Loucy (cell line): ENCODE measurements at regions not wholly inside any gene's neighbourhood (a gene's known extent, or its start where the extent isn't known, plus 50 kb on each side); places are given as distances from the start of the nearest gene placed in this dataset.

Source experiments
- H2AFZ ChIP-seq: fragments of 200-600 bp; sonication (generic); 2 replicates; pipeline ENCODE4 v1.6.0; 2016; ENCODE audit warnings: antibody characterized with exemption, mild to moderate bottlenecking, low read length, moderate library complexity
- H3F3A ChIP-seq: fragments of 200-600 bp; 2 replicates; pipeline ENCODE4 v1.6.0; 2016; ENCODE audit warnings: antibody characterized with exemption, low read depth, mild to moderate bottlenecking
- H3K27me3 ChIP-seq: fragments of 200-600 bp; sonication (generic); 2 replicates; pipeline ENCODE4 v1.6.1; 2014; ENCODE audit warnings: low read length, mild to moderate bottlenecking; ENCODE audit not compliant: insufficient read depth, poor library complexity, severe bottlenecking
- H3K36me3 ChIP-seq: fragments of 200-600 bp; sonication (generic); 2 replicates; pipeline ENCODE4 v1.6.1; 2016; ENCODE audit warnings: low read length; ENCODE audit not compliant: insufficient read depth
- H3K4me1 ChIP-seq: fragments of 200-600 bp; sonication (generic); 2 replicates; pipeline ENCODE4 v1.5.1; 2014; ENCODE audit warnings: low read length, mild to moderate bottlenecking; ENCODE audit not compliant: insufficient read depth, poor library complexity, severe bottlenecking
- H3K4me2 ChIP-seq: fragments of 200-600 bp; sonication (generic); 2 replicates; pipeline ENCODE4 v1.6.0; 2014; ENCODE audit warnings: antibody characterized with exemption, low read length, low read depth, mild to moderate bottlenecking; ENCODE audit not compliant: poor library complexity, severe bottlenecking
- H3K4me3 ChIP-seq: fragments of 200-600 bp; sonication (generic); 2 replicates; pipeline ENCODE4 v1.5.1; 2014; ENCODE audit warnings: low read length, mild to moderate bottlenecking, mixed read lengths; ENCODE audit not compliant: poor library complexity, severe bottlenecking
- H3K79me2 ChIP-seq: fragments of 200-600 bp; sonication (generic); 2 replicates; pipeline ENCODE4 v1.6.1; 2014; ENCODE audit warnings: low read length; ENCODE audit not compliant: insufficient read depth
- H3K9ac ChIP-seq: fragments of 200-600 bp; sonication (generic); 2 replicates; pipeline ENCODE4 v1.6.0; 2014; ENCODE audit warnings: mild to moderate bottlenecking, low read depth, low read length, moderate library complexity; ENCODE audit not compliant: poor library complexity, severe bottlenecking
- H3K9me2 ChIP-seq: fragments of 200-600 bp; sonication (generic); replicated peaks from 2 replicates; pipeline ENCODE4 v1.6.1; 2016; ENCODE audit warnings: low read depth, low read length, mixed read lengths
- H3K9me3 ChIP-seq: fragments of 200-600 bp; sonication (generic); 2 replicates; pipeline ENCODE4 v1.6.1; 2014; ENCODE audit warnings: mild to moderate bottlenecking, antibody characterized with exemption, low read length, low read depth; ENCODE audit not compliant: insufficient read depth
- H4K20me1 ChIP-seq: fragments of 200-600 bp; sonication (generic); 2 replicates; pipeline ENCODE4 v1.6.0; 2014; ENCODE audit warnings: antibody characterized with exemption, low read length, mild to moderate bottlenecking; ENCODE audit not compliant: insufficient read depth, poor library complexity, severe bottlenecking
- CTCF ChIP-seq: fragments of 200-600 bp; sonication (generic); conservative IDR thresholded peaks from 2 replicates; pipeline ENCODE4 v1.5.1; 2014; ENCODE audit warnings: mild to moderate bottlenecking, antibody characterized with exemption, low read length
- EZH2phosphoT487 ChIP-seq: fragments of 200-600 bp; IDR thresholded peaks from 2 replicates; pipeline ENCODE4 v1.6.1; 2018; ENCODE audit warnings: antibody characterized with exemption, mild to moderate bottlenecking, moderate library complexity, borderline replicate concordance

GRCh38 chr15:37375519-37375918 lies 275.2 kb upstream of the MEIS2 start:
- peak overlapping the region; percentile 33; the same call in 1 of the 2 replicates for H2AFZ ChIP-seq
- no peaks in the 10 kb centered on the region for H3K9me2 ChIP-seq
- TF ChIP-seq CTCF (no peak), EZH2phosphoT487 (no peak)
- H3K9ac ChIP-seq: no peak overlapping the region
- H3K9me3 ChIP-seq: no peaks in the 10 kb centered on the region
- H3K27me3 ChIP-seq: no peaks in the 10 kb centered on the region
- H3K4me2 ChIP-seq: peak overlapping the region; percentile 10
- no peaks in the 10 kb centered on the region for H4K20me1 ChIP-seq
- no peaks in the 10 kb centered on the region for H3K79me2 ChIP-seq
- no peaks in the 10 kb centered on the region for H3F3A ChIP-seq
- no peak overlapping the region for H3K4me3 ChIP-seq
- H3K4me1 ChIP-seq: peaks cover 22% of the 10 kb centered on the region
- no peaks in the 10 kb centered on the region for H3K36me3 ChIP-seq

GRCh38 chr15:37377428-37377827 lies 277.1 kb upstream of the MEIS2 start:
- Histone ChIP-seq H3K9ac (no peak overlapping the region), H3K9me3 (no peaks in the 10 kb centered on the region), H2AFZ (no peak overlapping the region), H3K9me2 (no peaks in the 10 kb centered on the region), H3K79me2 (no peaks in the 10 kb centered on the region), H3K4me2 (no peak overlapping the region), H3K27me3 (no peaks in the 10 kb centered on the region), H4K20me1 (no peaks in the 10 kb centered on the region), H3F3A (no peaks in the 10 kb centered on the region), H3K4me3 (no peak overlapping the region), H3K36me3 (no peaks in the 10 kb centered on the region), H3K4me1 (peaks cover 10% of the 10 kb centered on the region)
- TF ChIP-seq EZH2phosphoT487 (no peak), CTCF (no peak)

- H2AFZ ChIP-seq: peak overlapping the region; percentile 57
Measured at GRCh38 chr15:37394402-37395099, 294.2 kb upstream of the MEIS2 start.

More at GRCh38 chr15:37394402-37395099, 294.2 kb upstream of the MEIS2 start:
- no peaks in the 10 kb centered on the region for H3F3A ChIP-seq
- no peaks in the 10 kb centered on the region for H3K27me3 ChIP-seq
- no peak overlapping the region for H3K9ac ChIP-seq
- no peaks in the 10 kb centered on the region for H3K36me3 ChIP-seq
- H3K79me2 ChIP-seq: no peaks in the 10 kb centered on the region
- TF ChIP-seq CTCF (no peak), EZH2phosphoT487 (no peak)
- H3K4me1 ChIP-seq: peaks cover 5% of the 10 kb centered on the region
- no peak overlapping the region for H3K4me3 ChIP-seq
- H3K4me2 ChIP-seq: no peak overlapping the region
- H4K20me1 ChIP-seq: no peaks in the 10 kb centered on the region
- peaks cover 2% of the 10 kb centered on the region; the same call in 1 of the 2 replicates for H3K9me3 ChIP-seq
- H3K9me2 ChIP-seq: no peaks in the 10 kb centered on the region
